Right atrium auricular region (tissue), 2 donors: ENCODE measurements at regions not wholly inside any gene's neighbourhood (a gene's known extent, or its start where the extent isn't known, plus 50 kb on each side); places are given as distances from the start of the nearest gene placed in this dataset.

Experiments used
- DNase-seq: peaks from one replicate; pipeline ENCODE4 v3.0.0-alpha.2; 2019; ENCODE audit warnings: low spot score
- H3K27ac ChIP-seq, 2 donors: fragments of 200-600 bp; sonication (generic); 1 replicate in 1 of 2; 2 replicates in 1 of 2; pipeline ENCODE4 v1.5.1; 2016 to 2019
- H3K27me3 ChIP-seq, 2 donors: fragments of 200-600 bp; sonication (generic); one replicate each; pipeline versions ENCODE4 v1.5.1 to v1.6.0; 2017 to 2019
- H3K36me3 ChIP-seq: fragments of 200-600 bp; sonication (generic); one replicate; pipeline ENCODE4 v1.5.1; 2016
- H3K4me1 ChIP-seq, 2 donors: fragments of 200-600 bp; sonication (generic); one replicate each; pipeline versions ENCODE4 v1.5.1 to v1.6.0; 2017 to 2019
- H3K4me3 ChIP-seq, 2 donors: fragments of 200-600 bp; sonication (generic); 1 replicate in 1 of 2; 2 replicates in 1 of 2; pipeline ENCODE4 v1.5.1; 2017 to 2019; ENCODE audit warnings: mild to moderate bottlenecking in 1 of 2, moderate library complexity in 1 of 2
- H3K9me3 ChIP-seq, 2 donors: fragments of 200-600 bp; sonication (generic); one replicate each; pipeline ENCODE4 v1.5.1; 2019
- CTCF ChIP-seq, 2 donors: fragments of 200-600 bp; sonication (generic); IDR thresholded peaks; one replicate each; pipeline ENCODE4 v1.5.1; 2019; ENCODE audit warnings: antibody characterized with exemption in 2 of 2

GRCh38 chr2:45311559-45311958, 299.5 kb downstream of the SRBD1 start:
- Histone ChIP-seq H3K4me3 (no peak overlapping the region), H3K27ac (no peak overlapping the region), H3K36me3 (no peaks in the 10 kb centered on the region), H3K4me1 (no peaks in the 10 kb centered on the region), H3K9me3 (no peaks in the 10 kb centered on the region), H3K27me3 (no peaks in the 10 kb centered on the region)
- DNase-seq: no peak
- TF ChIP-seq CTCF (IDR thresholded peaks at IDR 0.05): no peak

GRCh38 chr2:45307147-45307546, 297.9 kb upstream of the SIX2 start:
- Histone ChIP-seq H3K27me3 (no peaks in the 10 kb centered on the region), H3K9me3 (no peaks in the 10 kb centered on the region), H3K4me1 (no peaks in the 10 kb centered on the region), H3K36me3 (no peaks in the 10 kb centered on the region), H3K27ac (no peak overlapping the region), H3K4me3 (no peak overlapping the region)
- no peak for TF ChIP-seq CTCF (IDR thresholded peaks at IDR 0.05)
- DNase-seq: no peak

GRCh38 chr2:45305599-45305998, 296.3 kb upstream of the SIX2 start:
- no peak for DNase-seq
- H3K4me3 ChIP-seq: no peak overlapping the region
- no peaks in the 10 kb centered on the region for H3K9me3 ChIP-seq
- H3K4me1 ChIP-seq: no peaks in the 10 kb centered on the region
- H3K27me3 ChIP-seq: no peaks in the 10 kb centered on the region
- no peak overlapping the region for H3K27ac ChIP-seq
- H3K36me3 ChIP-seq: no peaks in the 10 kb centered on the region
- no peak for TF ChIP-seq CTCF (IDR thresholded peaks at IDR 0.05)

GRCh38 chr2:45303417-45304202, 294.4 kb upstream of the SIX2 start:
- TF ChIP-seq CTCF (IDR thresholded peaks at IDR 0.05): no peak
- no peak for DNase-seq
- no peaks in the 10 kb centered on the region for H3K27me3 ChIP-seq
- H3K4me1 ChIP-seq: no peaks in the 10 kb centered on the region
- H3K36me3 ChIP-seq: no peaks in the 10 kb centered on the region
- no peak overlapping the region for H3K27ac ChIP-seq
- H3K9me3 ChIP-seq: no peaks in the 10 kb centered on the region
- H3K4me3 ChIP-seq: no peak overlapping the region

GRCh38 chr2:45301307-45302277, 292.3 kb upstream of the SIX2 start:
- H3K27me3 ChIP-seq: no peaks in the 10 kb centered on the region
- H3K4me1 ChIP-seq: no peaks in the 10 kb centered on the region
- no peak overlapping the region for H3K4me3 ChIP-seq
- H3K9me3 ChIP-seq: no peaks in the 10 kb centered on the region
- no peak overlapping the region for H3K27ac ChIP-seq
- no peak for TF ChIP-seq CTCF (IDR thresholded peaks at IDR 0.05)
- no peak for DNase-seq
- no peaks in the 10 kb centered on the region for H3K36me3 ChIP-seq
